K562 (cell line): ENCODE measurements at regions not wholly inside any gene's neighbourhood (a gene's known extent, or its start where the extent isn't known, plus 50 kb on each side); places are given as distances from the start of the nearest gene placed in this dataset.

Experiments
- CTCF ChIP-seq, 3 experiments: IDR thresholded peaks in 2 of 3; conservative IDR thresholded peaks in 1 of 3; 2 replicates each; pipeline ENCODE4 v1.5.1; 2011 to 2012; ENCODE audit warnings: low read length in 3 of 3, mild to moderate bottlenecking in 3 of 3, control low read depth in 2 of 3, improper control_type of control experiment in 1 of 3, inconsistent platforms in 1 of 3, low read depth in 1 of 3, mixed read lengths in 1 of 3, moderate library complexity in 1 of 3; ENCODE audit not compliant: insufficient read depth in 2 of 3
- FOXM1 ChIP-seq, 2 experiments: fragments of 450-650 bp in 1 of 2; sonication (generic) in 1 of 2; formaldehyde crosslinking in 1 of 2; IDR thresholded peaks; 2 replicates each; pipeline versions ENCODE4 v1.6.1 to v1.9.0; 2017 to 2022; ENCODE audit warnings: low read depth in 2 of 2, mild to moderate bottlenecking in 2 of 2, missing genetic modification reagents in 1 of 2, moderate library complexity in 1 of 2
- HSF4 ChIP-seq: fragments of 250-450 bp; sonication (Bioruptor Pico); IDR thresholded peaks from 2 replicates; pipeline ENCODE4 v2.1.2; 2022; ENCODE audit warnings: mild to moderate bottlenecking, moderate library complexity, borderline replicate concordance
- POLR2A ChIP-seq: fragments of 450-650 bp; conservative IDR thresholded peaks from 2 replicates; pipeline ENCODE4 v1.6.1; 2016
- POLR2AphosphoS5 ChIP-seq: IDR thresholded peaks from 2 replicates; pipeline ENCODE4 v1.6.1; 2011; ENCODE audit warnings: mild to moderate bottlenecking, low read depth, low read length, moderate library complexity; ENCODE audit not compliant: control insufficient read depth, insufficient read depth
- ZFP30 ChIP-seq: fragments of 250-450 bp; sonication (Bioruptor Pico); IDR thresholded peaks from 2 replicates; pipeline ENCODE4 v1.8.0; 2022; ENCODE audit warnings: moderate library complexity, mild to moderate bottlenecking, inconsistent platforms, borderline replicate concordance
- ZNF398 ChIP-seq: fragments of 250-450 bp; sonication (Bioruptor Pico); IDR thresholded peaks from 2 replicates; pipeline ENCODE4 v1.8.0; 2021; ENCODE audit warnings: moderate library complexity, mild to moderate bottlenecking, inconsistent platforms

DNA sequence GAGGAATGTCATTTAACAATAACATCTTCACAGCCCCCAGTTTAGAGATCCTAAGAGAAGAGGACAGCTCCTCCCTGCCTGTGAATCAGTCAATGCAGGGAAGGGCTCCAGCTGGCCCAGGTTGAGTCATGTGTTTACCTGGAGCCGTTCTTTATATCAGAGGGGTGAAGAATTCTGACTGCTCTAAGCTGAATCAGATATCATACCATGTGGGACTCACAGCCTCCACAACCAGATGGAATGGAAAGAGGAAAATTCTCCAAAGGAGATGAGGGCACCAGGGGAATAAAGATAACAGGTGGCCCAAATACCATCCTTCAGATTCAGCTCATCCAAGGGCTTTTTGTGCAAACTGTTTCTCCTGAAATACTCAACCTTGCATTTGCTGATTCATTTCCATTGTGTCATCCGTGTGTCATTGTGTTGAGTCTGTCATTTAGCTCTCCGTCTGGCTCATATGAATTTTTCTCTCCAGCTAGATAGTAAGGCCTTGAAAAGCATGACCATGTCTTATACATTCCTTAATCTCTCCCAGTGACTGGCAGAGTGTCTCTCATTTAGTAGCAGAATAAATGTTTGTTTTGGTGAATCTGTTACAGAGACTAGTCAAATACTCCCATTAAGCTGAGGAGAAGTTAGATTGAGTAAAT is 217.9 kb downstream of the RFC3 start:
- no peak for TF ChIP-seq CTCF (IDR thresholded peaks at IDR 0.05 in 2 of 3, conservative IDR thresholded peaks at IDR 0.05 in 1 of 3; ENCODE audit: insufficient read depth in 2 of 3, low read depth in 1 of 3, low read length in 3 of 3)
- no peak for TF ChIP-seq ZNF398
- no peak for TF ChIP-seq HSF4
- no peak for TF ChIP-seq ZFP30 (CRISPR knock-in tag)
- TF ChIP-seq POLR2A, result no peak
- TF ChIP-seq FOXM1 (IDR thresholded peaks at IDR 0.05; ENCODE audit: low read depth), result no peak
- TF ChIP-seq FOXM1 (CRISPR knock-in tag; IDR thresholded peaks at IDR 0.05; ENCODE audit: low read depth), result no peak
- no peak for TF ChIP-seq POLR2AphosphoS5
